ENCODE measurements at regions not wholly inside any gene's neighbourhood (a gene's known extent, or its start where the extent isn't known, plus 50 kb on each side); places are given as distances from the start of the nearest gene placed in this dataset.

- no peak for TF ChIP-seq RAD21 (conservative IDR thresholded peaks at IDR 0.05 in 1 of 2, IDR thresholded peaks at IDR 0.05 in 1 of 2)
- no peak for TF ChIP-seq CTCF (IDR thresholded peaks at IDR 0.05)
- no peak for TF ChIP-seq MAX (IDR thresholded peaks at IDR 0.05)
- TF ChIP-seq REST (IDR thresholded peaks at IDR 0.05): no peak
- TF ChIP-seq JUN (IDR thresholded peaks at IDR 0.05): no peak
- TF ChIP-seq POLR2AphosphoS2 (conservative IDR thresholded peaks at IDR 0.05; ENCODE audit: low read length): no peak
- no peak for TF ChIP-seq CEBPB (IDR thresholded peaks at IDR 0.05)
- no peak for TF ChIP-seq SREBF2 (IDR thresholded peaks at IDR 0.05)
- TF ChIP-seq MYC (IDR thresholded peaks at IDR 0.05; ENCODE audit: borderline replicate concordance, low read length): no peak
- TF ChIP-seq RNF2 (IDR thresholded peaks at IDR 0.05; ENCODE audit: borderline replicate concordance, low read depth): no peak
Measured at GRCh38 chr4:163665521-163666331, 171.2 kb downstream of the TMA16 start.

Measured in A549 (cell line).